ENCODE measurements at regions not wholly inside any gene's neighbourhood (a gene's known extent, or its start where the extent isn't known, plus 50 kb on each side); places are given as distances from the start of the nearest gene placed in this dataset.

- peak overlapping the region; percentile 97 for H3K27ac Mint-ChIP-seq
- peaks cover 4% of the 10 kb centered on the region for H3K36me3 Mint-ChIP-seq (ENCODE audit: low read depth)
- H3K4me3 Mint-ChIP-seq: peak overlapping the region; percentile 92
- peaks cover 34% of the 10 kb centered on the region for H3K4me1 Mint-ChIP-seq (ENCODE audit: low read depth)
- no peaks in the 10 kb centered on the region for H3K9me3 Mint-ChIP-seq
- H3K27me3 Mint-ChIP-seq (ENCODE audit: low read depth): no peaks in the 10 kb centered on the region
- DNase-seq (ENCODE audit: low spot score): peak; percentile 47
Observed at GRCh38 chr22:46054091-46055073, 77.4 kb upstream of the WNT7B start.

- peaks cover 4% of the 10 kb centered on the region for H3K36me3 Mint-ChIP-seq (ENCODE audit: low read depth)
- no peaks in the 10 kb centered on the region for H3K27me3 Mint-ChIP-seq (ENCODE audit: low read depth)
- H3K27ac Mint-ChIP-seq: peak overlapping the region; percentile 97
- peaks cover 35% of the 10 kb centered on the region for H3K4me1 Mint-ChIP-seq (ENCODE audit: low read depth)
- no peak for DNase-seq (ENCODE audit: low spot score)
- no peaks in the 10 kb centered on the region for H3K9me3 Mint-ChIP-seq
- peak overlapping the region; percentile 92 for H3K4me3 Mint-ChIP-seq
Observed at GRCh38 chr22:46055181-46055875, 78.4 kb upstream of the WNT7B start.

- no peaks in the 10 kb centered on the region for H3K27me3 Mint-ChIP-seq (ENCODE audit: low read depth)
- peaks cover 35% of the 10 kb centered on the region for H3K4me1 Mint-ChIP-seq (ENCODE audit: low read depth)
- H3K36me3 Mint-ChIP-seq (ENCODE audit: low read depth): peaks cover 4% of the 10 kb centered on the region
- peak overlapping the region; percentile 57 for H3K27ac Mint-ChIP-seq
- DNase-seq (ENCODE audit: low spot score): no peak
- no peak overlapping the region for H3K4me3 Mint-ChIP-seq
- no peaks in the 10 kb centered on the region for H3K9me3 Mint-ChIP-seq
Observed at GRCh38 chr22:46055911-46056545, 79.1 kb upstream of the WNT7B start.

GRCh38 chr22:46056546-46057245 lies 79.7 kb upstream of the WNT7B start:
- no peaks in the 10 kb centered on the region for H3K27me3 Mint-ChIP-seq (ENCODE audit: low read depth)
- H3K4me3 Mint-ChIP-seq: no peak overlapping the region
- no peaks in the 10 kb centered on the region for H3K9me3 Mint-ChIP-seq
- peaks cover 35% of the 10 kb centered on the region for H3K4me1 Mint-ChIP-seq (ENCODE audit: low read depth)
- H3K36me3 Mint-ChIP-seq (ENCODE audit: low read depth): peaks cover 4% of the 10 kb centered on the region
- no peak for DNase-seq (ENCODE audit: low spot score)
- peak overlapping the region; percentile 57 for H3K27ac Mint-ChIP-seq

GRCh38 chr22:46057246-46058090 lies 80.5 kb upstream of the WNT7B start:
- Mint-ChIP-seq H3K27ac (peak overlapping the region; percentile 88), H3K27me3 (ENCODE audit: low read depth) (no peaks in the 10 kb centered on the region), H3K36me3 (ENCODE audit: low read depth) (peaks cover 8% of the 10 kb centered on the region), H3K4me3 (peak overlapping the region; percentile 57), H3K9me3 (no peaks in the 10 kb centered on the region), H3K4me1 (ENCODE audit: low read depth) (peaks cover 38% of the 10 kb centered on the region)
- no peak for DNase-seq (ENCODE audit: low spot score)

GRCh38 chr22:46058091-46058420 lies 81.1 kb upstream of the WNT7B start:
- H3K9me3 Mint-ChIP-seq: no peaks in the 10 kb centered on the region
- DNase-seq (ENCODE audit: low spot score): peak; percentile 34
- peaks cover 8% of the 10 kb centered on the region for H3K36me3 Mint-ChIP-seq (ENCODE audit: low read depth)
- peaks cover 36% of the 10 kb centered on the region for H3K4me1 Mint-ChIP-seq (ENCODE audit: low read depth)
- H3K4me3 Mint-ChIP-seq: peak overlapping the region; percentile 57
- no peaks in the 10 kb centered on the region for H3K27me3 Mint-ChIP-seq (ENCODE audit: low read depth)
- peak overlapping the region; percentile 88 for H3K27ac Mint-ChIP-seq

- no peaks in the 10 kb centered on the region for H3K9me3 Mint-ChIP-seq
- H3K4me1 Mint-ChIP-seq (ENCODE audit: low read depth): peaks cover 33% of the 10 kb centered on the region
- H3K27ac Mint-ChIP-seq: peak overlapping the region; percentile 78
- no peaks in the 10 kb centered on the region for H3K27me3 Mint-ChIP-seq (ENCODE audit: low read depth)
- H3K4me3 Mint-ChIP-seq: peak overlapping the region; percentile 59
- DNase-seq (ENCODE audit: low spot score): no peak
- H3K36me3 Mint-ChIP-seq (ENCODE audit: low read depth): peaks cover 8% of the 10 kb centered on the region
Observed at GRCh38 chr22:46058591-46059519, 81.9 kb upstream of the WNT7B start.

GRCh38 chr22:46060292-46061123 lies 83.5 kb upstream of the WNT7B start:
- Mint-ChIP-seq H3K27ac (no peak overlapping the region), H3K4me1 (ENCODE audit: low read depth) (peaks cover 25% of the 10 kb centered on the region), H3K9me3 (no peaks in the 10 kb centered on the region), H3K4me3 (no peak overlapping the region), H3K27me3 (ENCODE audit: low read depth) (no peaks in the 10 kb centered on the region), H3K36me3 (ENCODE audit: low read depth) (peaks cover 6% of the 10 kb centered on the region)
- DNase-seq (ENCODE audit: low spot score): no peak

GRCh38 chr22:46061124-46061500 lies 84.2 kb upstream of the WNT7B start:
- H3K4me1 Mint-ChIP-seq (ENCODE audit: low read depth): peaks cover 27% of the 10 kb centered on the region
- peaks cover 6% of the 10 kb centered on the region for H3K36me3 Mint-ChIP-seq (ENCODE audit: low read depth)
- no peaks in the 10 kb centered on the region for H3K9me3 Mint-ChIP-seq

GRCh38 chr22:46061501-46062231 lies 84.7 kb upstream of the WNT7B start:
- Mint-ChIP-seq H3K4me1 (ENCODE audit: low read depth) (peaks cover 24% of the 10 kb centered on the region), H3K27ac (no peak overlapping the region), H3K4me3 (no peak overlapping the region), H3K27me3 (ENCODE audit: low read depth) (no peaks in the 10 kb centered on the region), H3K36me3 (ENCODE audit: low read depth) (peaks cover 6% of the 10 kb centered on the region), H3K9me3 (no peaks in the 10 kb centered on the region)
- no peak for DNase-seq (ENCODE audit: low spot score)

More at GRCh38 chr22:46061124-46061500, 84.2 kb upstream of the WNT7B start:
- Mint-ChIP-seq H3K27me3 (ENCODE audit: low read depth) (no peaks in the 10 kb centered on the region), H3K27ac (no peak overlapping the region), H3K4me3 (no peak overlapping the region)
- DNase-seq (ENCODE audit: low spot score): no peak

- Mint-ChIP-seq H3K4me3 (no peak overlapping the region), H3K36me3 (ENCODE audit: low read depth) (peaks cover 6% of the 10 kb centered on the region), H3K27me3 (ENCODE audit: low read depth) (no peaks in the 10 kb centered on the region), H3K4me1 (ENCODE audit: low read depth) (peaks cover 27% of the 10 kb centered on the region), H3K27ac (no peak overlapping the region), H3K9me3 (no peaks in the 10 kb centered on the region)
- no peak for DNase-seq (ENCODE audit: low spot score)
Observed at GRCh38 chr22:46062232-46062615, 85.3 kb upstream of the WNT7B start.

Data from T-helper 2 cell treated with Interferon-gamma antibody and Interleukin-4, amounts not matched to agents 5 μg/mL and 100 μg/mL, for 36 hours (primary cell).